A673 (cell line): ENCODE measurements at regions not wholly inside any gene's neighbourhood (a gene's known extent, or its start where the extent isn't known, plus 50 kb on each side); places are given as distances from the start of the nearest gene placed in this dataset.
"Not testable (repeated sequence)": the region's sequence is repeated elsewhere in the genome, so short reads cannot be mapped to it uniquely, and the experiment has no call there.

Source experiments
- BruUV-seq: library from RNA; stranded (reverse); fragments of 400-500 nt; replicated peaks from 2 replicates; lab custom pipeline; 2021; lab: Mats Ljungman, UMichigan
- CTCF ChIA-PET: fragments of 300-600 bp; sonication (Branson Sonifier 250); formaldehyde crosslinking; loops from one replicate; lab custom pipeline; 2022; ENCODE audit warnings: antibody characterized with exemption; lab: Charles Lee
- POLR2A ChIA-PET: fragments of 300-600 bp; sonication (Branson Sonifier 250); formaldehyde crosslinking; loops from one replicate; lab custom pipeline; 2022; ENCODE audit warnings: antibody characterized with exemption; ENCODE audit not compliant: low non-redundant PET; lab: Charles Lee
- DNase-seq: peaks from one replicate; pipeline ENCODE4 v3.0.0-alpha.2; 2015; ENCODE audit warnings: low spot score
- H3K27ac ChIP-seq: fragments of 200-600 bp; sonication (generic); 2 replicates; pipeline ENCODE4 v1.5.1; 2016; ENCODE audit warnings: mixed run types, low read depth, mild to moderate bottlenecking, mixed read lengths, antibody characterized with exemption, low read length; ENCODE audit not compliant: poor library complexity, severe bottlenecking
- H3K27me3 ChIP-seq: fragments of 200-600 bp; sonication (generic); replicated peaks from 2 replicates; pipeline ENCODE4 v1.6.1; 2017; ENCODE audit warnings: mixed run types, low read depth, mild to moderate bottlenecking, mixed read lengths, antibody characterized with exemption, low read length; ENCODE audit not compliant: insufficient read depth, poor library complexity
- H3K36me3 ChIP-seq: fragments of 200-600 bp; sonication (generic); 2 replicates; pipeline ENCODE4 v1.6.1; 2016; ENCODE audit warnings: mixed run types, mild to moderate bottlenecking, mixed read lengths, antibody characterized with exemption, low read length; ENCODE audit not compliant: insufficient read depth, poor library complexity, severe bottlenecking
- H3K4me1 ChIP-seq: fragments of 200-600 bp; sonication (generic); 2 replicates; pipeline ENCODE4 v1.6.1; 2017; ENCODE audit warnings: mixed run types, mild to moderate bottlenecking, mixed read lengths, antibody characterized with exemption, low read length; ENCODE audit not compliant: insufficient read depth, poor library complexity, severe bottlenecking
- H3K4me3 ChIP-seq: fragments of 200-600 bp; sonication (generic); 2 replicates; pipeline ENCODE4 v1.5.1; 2016; ENCODE audit warnings: low read depth, mixed run types, mild to moderate bottlenecking, mixed read lengths, low read length; ENCODE audit not compliant: poor library complexity, severe bottlenecking
- H3K9me3 ChIP-seq: fragments of 200-600 bp; sonication (generic); 2 replicates; pipeline ENCODE4 v1.6.1; 2016; ENCODE audit warnings: mixed run types, low read depth, mild to moderate bottlenecking, mixed read lengths, antibody characterized with exemption, low read length; ENCODE audit not compliant: poor library complexity, severe bottlenecking
- CTCF ChIP-seq: fragments of 300-800, 200-600 bp; sonication (generic); conservative IDR thresholded peaks from 2 replicates; pipeline ENCODE4 v1.5.1; 2017; ENCODE audit warnings: low read depth, mild to moderate bottlenecking, antibody characterized with exemption, low read length, moderate library complexity, mixed read lengths
- EZH2 ChIP-seq: fragments of 200-600 bp; sonication (generic); IDR thresholded peaks from 2 replicates; pipeline ENCODE4 v1.6.1; 2017; ENCODE audit warnings: borderline replicate concordance, low read depth, mild to moderate bottlenecking, mixed read lengths, antibody characterized with exemption, low read length; ENCODE audit not compliant: poor library complexity, severe bottlenecking
- intact Hi-C: fragments of 100-400 bp; cut with micrococcal nuclease; formaldehyde crosslinking; loops from one replicate; pipeline ENCODE4 v1.10.0; 2022; ENCODE audit not compliant: unreplicated experiment

GRCh38 chr10:5576780-5577624, 52.2 kb downstream of the CALML3 start:
- TF ChIP-seq CTCF (no peak), EZH2 (no peak)
- no peaks in the 10 kb centered on the region for H3K4me1 ChIP-seq
- H3K36me3 ChIP-seq: no peaks in the 10 kb centered on the region
- BruUV-seq: no TSS peak
- intact Hi-C loops: no loop called here
- H3K4me3 ChIP-seq: no peak overlapping the region
- CTCF ChIA-PET: no interaction called here
- no peaks in the 10 kb centered on the region for H3K27me3 ChIP-seq
- POLR2A ChIA-PET: interaction anchor here (0.7 kb wide), 1 partner anchor 504 kb away, joined by 5 read pairs; no protein-coding TSS in a partner anchor
- DNase-seq: peak; percentile 44
- H3K9me3 ChIP-seq: no peaks in the 10 kb centered on the region
- no peak overlapping the region for H3K27ac ChIP-seq

GRCh38 chr10:5580038-5580428, 55.3 kb downstream of the CALML3 start:
- H3K4me3 ChIP-seq, POLR2A ChIA-PET, H3K27ac ChIP-seq, DNase-seq, H3K9me3 ChIP-seq, BruUV-seq, H3K36me3 ChIP-seq, H3K27me3 ChIP-seq, intact Hi-C loops, H3K4me1 ChIP-seq: not testable (repeated sequence)
- CTCF ChIA-PET: interaction anchor here (0.6 kb wide), 1 partner anchor 43 kb away, joined by 3 read pairs; no protein-coding TSS in a partner anchor

- no TSS peak for BruUV-seq
- H3K4me1 ChIP-seq: no peaks in the 10 kb centered on the region
- H3K9me3 ChIP-seq: no peaks in the 10 kb centered on the region
- TF ChIP-seq CTCF (no peak), EZH2 (no peak)
- no peak for DNase-seq
- POLR2A ChIA-PET: no interaction called here
- intact Hi-C loops: no loop called here
- H3K27me3 ChIP-seq: no peaks in the 10 kb centered on the region
- no peak overlapping the region for H3K27ac ChIP-seq
- no peak overlapping the region for H3K4me3 ChIP-seq
- no peaks in the 10 kb centered on the region for H3K36me3 ChIP-seq
- CTCF ChIA-PET: no interaction called here
Observed at GRCh38 chr10:5581670-5582566, 57.2 kb downstream of the CALML3 start.
